GM12878 (cell line): ENCODE measurements at regions not wholly inside any gene's neighbourhood (a gene's known extent, or its start where the extent isn't known, plus 50 kb on each side); places are given as distances from the start of the nearest gene placed in this dataset.

Experiments used
- ATAC-seq: fragments of 200-7000 bp; cut with Tn5 transposase; 3 replicates; pipeline ENCODE4 v1.9.1; 2020; ENCODE audit warnings: mild to moderate bottlenecking, moderate library complexity
- BruUV-seq: library from RNA; stranded (reverse); fragments of 400-500 nt; replicated peaks from 2 replicates; lab custom pipeline; 2021; lab: Mats Ljungman, UMichigan
- CTCF ChIA-PET: fragments of 300-600 bp; sonication (Branson Sonifier 250); formaldehyde crosslinking; extraction: SDS; loops from one replicate; lab custom pipeline; 2021; ENCODE audit warnings: inconsistent platforms; lab: Yijun Ruan, JAX
- POLR2A ChIA-PET: fragments of 350-600 bp; formaldehyde crosslinking; extraction: SDS; loops from one replicate; lab custom pipeline; 2021; ENCODE audit warnings: inconsistent platforms; lab: Charles Lee
- RAD21 ChIA-PET: fragments of 300-600 bp; sonication (Branson Sonifier 250); formaldehyde crosslinking; loops from one replicate; lab custom pipeline; 2023; ENCODE audit warnings: antibody characterized with exemption; ENCODE audit not compliant: unreplicated experiment; lab: Charles Lee
- SMC1A ChIA-PET: fragments of 300-600 bp; sonication (Branson Sonifier 250); formaldehyde crosslinking; loops from one replicate; lab custom pipeline; 2023; ENCODE audit not compliant: unreplicated experiment, uncharacterized antibody; lab: Charles Lee
- DNase-seq: peaks from one replicate; pipeline ENCODE4 v3.0.0-alpha.2; 2011; ENCODE audit warnings: low read depth, low spot score
- FAIRE-seq: peaks from 3 replicates; lab custom pipeline; 2011; peaks lifted over from hg19 to GRCh38; lab: Jason Lieb, UNC
- H2AFZ ChIP-seq: 2 replicates; pipeline ENCODE4 v1.6.0; 2011; ENCODE audit warnings: low read depth, low read length, control low read depth; ENCODE audit not compliant: control insufficient read depth
- H3K27ac ChIP-seq: 2 replicates; pipeline ENCODE4 v1.5.1; 2011; ENCODE audit warnings: control low read depth; ENCODE audit not compliant: control insufficient read depth, insufficient read depth
- H3K27me3 ChIP-seq, 2 experiments: replicated peaks in 1 of 2; 2 replicates each; pipeline versions ENCODE4 v1.6.0 to v1.6.1; 2011; ENCODE audit warnings: low read length in 1 of 2; ENCODE audit not compliant: control insufficient read depth in 2 of 2, insufficient read depth in 2 of 2
- H3K36me3 ChIP-seq, 2 experiments: 2 replicates each; pipeline ENCODE4 v1.5.1; 2011; ENCODE audit warnings: low read length in 1 of 2; ENCODE audit not compliant: control insufficient read depth in 2 of 2, insufficient read depth in 2 of 2
- H3K4me1 ChIP-seq: 2 replicates; pipeline ENCODE4 v1.6.1; 2011; ENCODE audit warnings: mild to moderate bottlenecking, low read length, moderate library complexity, mixed read lengths; ENCODE audit not compliant: control insufficient read depth, insufficient read depth
- H3K4me2 ChIP-seq: 2 replicates; pipeline ENCODE4 v1.6.0; 2011; ENCODE audit warnings: control low read depth; ENCODE audit not compliant: control insufficient read depth, insufficient read depth
- H3K4me3 ChIP-seq: fragments of 200-600 bp; sonication (generic); 2 replicates; pipeline ENCODE4 v1.5.1; 2016
- H3K79me2 ChIP-seq: 2 replicates; pipeline ENCODE4 v1.6.0; 2011; ENCODE audit warnings: low read length; ENCODE audit not compliant: control insufficient read depth, insufficient read depth
- H3K9ac ChIP-seq: 2 replicates; pipeline ENCODE4 v1.8.0; 2011; ENCODE audit warnings: low read length, control low read depth, mixed read lengths; ENCODE audit not compliant: control insufficient read depth, insufficient read depth
- H3K9me3 ChIP-seq: replicated peaks from 3 replicates; pipeline ENCODE4 v1.5.1; 2011; ENCODE audit warnings: mild to moderate bottlenecking, low read length; ENCODE audit not compliant: control insufficient read depth, insufficient read depth
- H4K20me1 ChIP-seq: 2 replicates; pipeline ENCODE4 v1.6.0; 2011; ENCODE audit not compliant: control insufficient read depth, insufficient read depth
- ASH2L ChIP-seq: fragments of 300-600, 200-600 bp; sonication (generic); IDR thresholded peaks from 2 replicates; pipeline ENCODE4 v1.6.1; 2017; ENCODE audit warnings: low read depth, mild to moderate bottlenecking, borderline replicate concordance
- BCL11A ChIP-seq: IDR thresholded peaks from 2 replicates; pipeline ENCODE4 v1.6.1; 2011; ENCODE audit warnings: low read depth, low read length
- BHLHE40 ChIP-seq, 2 experiments: fragments of 450-650 bp in 1 of 2; IDR thresholded peaks; 2 replicates each; pipeline ENCODE4 v1.6.1; 2011 to 2017; ENCODE audit warnings: low read depth in 2 of 2, borderline replicate concordance in 1 of 2, improper control_type of control experiment in 1 of 2, low read length in 1 of 2, mild to moderate bottlenecking in 1 of 2
- CHD2 ChIP-seq: IDR thresholded peaks from 2 replicates; pipeline ENCODE4 v1.6.1; 2011; ENCODE audit warnings: low read depth, low read length, improper control_type of control experiment, borderline replicate concordance
- EZH2 ChIP-seq: IDR thresholded peaks from 2 replicates; pipeline ENCODE4 v1.6.1; 2012; ENCODE audit warnings: low read depth, mild to moderate bottlenecking, control low read depth, inconsistent platforms, low read length, borderline replicate concordance; ENCODE audit not compliant: control insufficient read depth
- GABPA ChIP-seq: IDR thresholded peaks from 2 replicates; pipeline ENCODE4 v1.6.1; 2014; ENCODE audit warnings: antibody characterized with exemption, low read depth, mild to moderate bottlenecking, inconsistent platforms
- MTA2 ChIP-seq: fragments of 450-650 bp; IDR thresholded peaks from 2 replicates; pipeline ENCODE4 v1.6.1; 2016; ENCODE audit warnings: low read depth, mild to moderate bottlenecking, moderate library complexity
- MXI1 ChIP-seq: fragments of 150-350 bp; IDR thresholded peaks from 2 replicates; pipeline ENCODE4 v1.6.1; 2011; ENCODE audit warnings: low read depth, mild to moderate bottlenecking, inconsistent platforms, low read length, improper control_type of control experiment
- MYB ChIP-seq: fragments of 150-350 bp; IDR thresholded peaks from 2 replicates; pipeline ENCODE4 v1.6.1; 2014; ENCODE audit warnings: mild to moderate bottlenecking, low read depth, low read length, borderline replicate concordance
- RBBP5 ChIP-seq: fragments of 200-600 bp; sonication (generic); conservative IDR thresholded peaks from 2 replicates; pipeline ENCODE4 v1.6.1; 2016
- SMAD5 ChIP-seq: IDR thresholded peaks from 2 replicates; pipeline ENCODE4 v1.6.1; 2016; ENCODE audit warnings: antibody characterized with exemption, low read depth
- SMARCA5 ChIP-seq: fragments of 450-650 bp; IDR thresholded peaks from 2 replicates; pipeline ENCODE4 v1.6.1; 2017; ENCODE audit warnings: mild to moderate bottlenecking
- ZNF217 ChIP-seq: fragments of 450-650 bp; IDR thresholded peaks from 2 replicates; pipeline ENCODE4 v1.6.1; 2017; ENCODE audit warnings: antibody characterized with exemption, mild to moderate bottlenecking
- WGBS: methylation state at CpG from one replicate; pipeline ENCODE4 v1.1.6; 2016; ENCODE audit warnings: low lambda C conversion rate; ENCODE audit not compliant: insufficient replicate concordance, insufficient coverage; ENCODE audit errors: missing lambda C conversion rate; 5-methylcytosine and 5-hydroxymethylcytosine counted together
- in situ Hi-C: fragments of 300-500 bp; cut with MboI; formaldehyde crosslinking; loops from 9 replicates; pipeline ENCODE4 v1.14.3; 2018; ENCODE audit warnings: mixed read lengths
- intact Hi-C: fragments of 100-400 bp; cut with micrococcal nuclease; formaldehyde crosslinking; loops from one replicate; pipeline ENCODE4 v1.14.2; 2022; ENCODE audit not compliant: unreplicated experiment
- TF ChIP-seq, protein P1 (sequence below): fragments of 450-650 bp; IDR thresholded peaks from 2 replicates; pipeline ENCODE4 v1.6.1; 2017; ENCODE audit warnings: mild to moderate bottlenecking, moderate library complexity
- TF ChIP-seq, protein P2 (sequence below), 3 experiments: IDR thresholded peaks in 2 of 3; conservative IDR thresholded peaks in 1 of 3; 2 replicates each; pipeline ENCODE4 v1.5.1; 2011; ENCODE audit warnings: low read depth in 3 of 3, low read length in 3 of 3, mild to moderate bottlenecking in 3 of 3, control low read depth in 2 of 3, moderate library complexity in 2 of 3, inconsistent platforms in 1 of 3, mixed read lengths in 1 of 3; ENCODE audit not compliant: control insufficient read depth in 2 of 3, insufficient read depth in 1 of 3; ENCODE audit errors: extremely low read depth in 1 of 3
- TF ChIP-seq, protein P3 (sequence below): fragments of 450-650 bp; IDR thresholded peaks from 2 replicates; pipeline ENCODE4 v1.6.1; 2017; ENCODE audit warnings: antibody characterized with exemption, mild to moderate bottlenecking, moderate library complexity

DNA sequence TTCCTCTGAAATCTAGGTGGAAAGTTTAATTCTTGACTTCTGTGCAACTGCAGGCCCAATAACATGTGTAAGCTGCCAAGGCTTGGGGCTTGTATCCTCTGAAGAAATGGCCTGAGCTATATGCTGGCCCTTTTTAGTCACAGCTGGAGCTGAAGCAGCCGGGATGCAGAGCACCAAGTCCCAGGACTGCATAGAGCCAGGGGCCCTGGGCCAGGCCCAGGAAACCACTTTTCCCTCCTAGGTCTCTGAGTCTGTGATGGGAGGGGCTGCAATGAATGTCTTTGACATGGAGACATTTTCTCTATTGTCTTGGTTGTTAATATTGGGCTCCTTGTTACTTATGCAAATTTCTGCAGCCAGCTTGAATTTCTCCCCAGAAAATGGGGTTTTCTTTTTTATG lies 588.5 kb downstream of the CENPC start (continued):
- TF ChIP-seq, protein P1, sequence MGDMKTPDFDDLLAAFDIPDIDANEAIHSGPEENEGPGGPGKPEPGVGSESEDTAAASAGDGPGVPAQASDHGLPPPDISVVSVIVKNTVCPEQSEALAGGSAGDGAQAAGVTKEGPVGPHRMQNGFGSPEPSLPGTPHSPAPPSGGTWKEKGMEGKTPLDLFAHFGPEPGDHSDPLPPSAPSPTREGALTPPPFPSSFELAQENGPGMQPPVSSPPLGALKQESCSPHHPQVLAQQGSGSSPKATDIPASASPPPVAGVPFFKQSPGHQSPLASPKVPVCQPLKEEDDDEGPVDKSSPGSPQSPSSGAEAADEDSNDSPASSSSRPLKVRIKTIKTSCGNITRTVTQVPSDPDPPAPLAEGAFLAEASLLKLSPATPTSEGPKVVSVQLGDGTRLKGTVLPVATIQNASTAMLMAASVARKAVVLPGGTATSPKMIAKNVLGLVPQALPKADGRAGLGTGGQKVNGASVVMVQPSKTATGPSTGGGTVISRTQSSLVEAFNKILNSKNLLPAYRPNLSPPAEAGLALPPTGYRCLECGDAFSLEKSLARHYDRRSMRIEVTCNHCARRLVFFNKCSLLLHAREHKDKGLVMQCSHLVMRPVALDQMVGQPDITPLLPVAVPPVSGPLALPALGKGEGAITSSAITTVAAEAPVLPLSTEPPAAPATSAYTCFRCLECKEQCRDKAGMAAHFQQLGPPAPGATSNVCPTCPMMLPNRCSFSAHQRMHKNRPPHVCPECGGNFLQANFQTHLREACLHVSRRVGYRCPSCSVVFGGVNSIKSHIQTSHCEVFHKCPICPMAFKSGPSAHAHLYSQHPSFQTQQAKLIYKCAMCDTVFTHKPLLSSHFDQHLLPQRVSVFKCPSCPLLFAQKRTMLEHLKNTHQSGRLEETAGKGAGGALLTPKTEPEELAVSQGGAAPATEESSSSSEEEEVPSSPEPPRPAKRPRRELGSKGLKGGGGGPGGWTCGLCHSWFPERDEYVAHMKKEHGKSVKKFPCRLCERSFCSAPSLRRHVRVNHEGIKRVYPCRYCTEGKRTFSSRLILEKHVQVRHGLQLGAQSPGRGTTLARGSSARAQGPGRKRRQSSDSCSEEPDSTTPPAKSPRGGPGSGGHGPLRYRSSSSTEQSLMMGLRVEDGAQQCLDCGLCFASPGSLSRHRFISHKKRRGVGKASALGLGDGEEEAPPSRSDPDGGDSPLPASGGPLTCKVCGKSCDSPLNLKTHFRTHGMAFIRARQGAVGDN, result no peak
- TF ChIP-seq GABPA (no peak), ZNF217 (no peak), EZH2 (no peak), MXI1 (no peak)
- TF ChIP-seq, all 136 proteins: peak for 0

DNA sequence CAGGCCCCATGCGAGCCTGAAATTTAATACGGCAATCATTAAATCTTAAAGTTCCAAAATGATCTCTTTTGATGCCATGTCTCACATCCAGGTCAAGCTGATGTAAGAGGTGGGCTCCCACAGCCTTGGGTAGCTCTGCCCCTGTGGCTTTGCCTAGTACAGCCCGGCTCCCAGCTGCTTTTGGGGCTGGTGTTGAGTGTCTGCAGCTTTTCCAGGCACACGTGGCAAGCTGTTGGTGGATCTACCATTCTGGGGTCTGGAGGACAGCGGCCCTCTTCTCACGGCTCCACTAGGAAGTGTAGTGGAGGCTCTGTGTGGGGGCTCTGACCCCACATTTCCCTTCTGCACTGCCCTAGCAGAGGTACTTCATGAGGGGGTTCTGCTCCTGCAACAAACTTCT lies 588.9 kb downstream of the CENPC start:
- DNase-seq, result no peak
- no peak for FAIRE-seq
- no peak overlapping the region for H3K9ac ChIP-seq
- H2AFZ ChIP-seq, result no peak overlapping the region
- H3K36me3 ChIP-seq, result no peaks in the 10 kb centered on the region
- SMC1A ChIA-PET, result no interaction called here
- CTCF ChIA-PET, result no interaction called here
- no peak overlapping the region for H3K4me2 ChIP-seq
- H3K4me3 ChIP-seq, result no peak overlapping the region
- intact Hi-C loops (no loop called here), in situ Hi-C loops (no loop called here)
- WGBS, result 24% methylated on average over 6 of the region's 6 CpGs
- H3K4me1 ChIP-seq, result no peaks in the 10 kb centered on the region
- H3K79me2 ChIP-seq, result no peaks in the 10 kb centered on the region
- RAD21 ChIA-PET, result no interaction called here
- no TSS peak for BruUV-seq
- ATAC-seq, result no peak
- POLR2A ChIA-PET, result no interaction called here
- H3K27me3 ChIP-seq, result no peaks in the 10 kb centered on the region; a peak in 1 of 4 replicates
- H3K9me3 ChIP-seq, result no peaks in the 10 kb centered on the region
- no peaks in the 10 kb centered on the region for H4K20me1 ChIP-seq
- H3K27ac ChIP-seq, result no peak overlapping the region
- no peak for TF ChIP-seq MYB
- TF ChIP-seq, protein P2, sequence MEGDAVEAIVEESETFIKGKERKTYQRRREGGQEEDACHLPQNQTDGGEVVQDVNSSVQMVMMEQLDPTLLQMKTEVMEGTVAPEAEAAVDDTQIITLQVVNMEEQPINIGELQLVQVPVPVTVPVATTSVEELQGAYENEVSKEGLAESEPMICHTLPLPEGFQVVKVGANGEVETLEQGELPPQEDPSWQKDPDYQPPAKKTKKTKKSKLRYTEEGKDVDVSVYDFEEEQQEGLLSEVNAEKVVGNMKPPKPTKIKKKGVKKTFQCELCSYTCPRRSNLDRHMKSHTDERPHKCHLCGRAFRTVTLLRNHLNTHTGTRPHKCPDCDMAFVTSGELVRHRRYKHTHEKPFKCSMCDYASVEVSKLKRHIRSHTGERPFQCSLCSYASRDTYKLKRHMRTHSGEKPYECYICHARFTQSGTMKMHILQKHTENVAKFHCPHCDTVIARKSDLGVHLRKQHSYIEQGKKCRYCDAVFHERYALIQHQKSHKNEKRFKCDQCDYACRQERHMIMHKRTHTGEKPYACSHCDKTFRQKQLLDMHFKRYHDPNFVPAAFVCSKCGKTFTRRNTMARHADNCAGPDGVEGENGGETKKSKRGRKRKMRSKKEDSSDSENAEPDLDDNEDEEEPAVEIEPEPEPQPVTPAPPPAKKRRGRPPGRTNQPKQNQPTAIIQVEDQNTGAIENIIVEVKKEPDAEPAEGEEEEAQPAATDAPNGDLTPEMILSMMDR (IDR thresholded peaks at IDR 0.05 in 2 of 3, conservative IDR thresholded peaks at IDR 0.05 in 1 of 3; ENCODE audit: control insufficient read depth in 2 of 3, extremely low read depth in 1 of 3, insufficient read depth in 1 of 3, low read depth in 3 of 3, low read length in 3 of 3), result no peak
- TF ChIP-seq RBBP5, result no peak
- TF ChIP-seq SMAD5, result no peak
- TF ChIP-seq ASH2L, result no peak
- TF ChIP-seq BHLHE40 (IDR thresholded peaks at IDR 0.05; ENCODE audit: borderline replicate concordance in 1 of 2, low read depth in 2 of 2, low read length in 1 of 2), result no peak
- TF ChIP-seq, protein P3, sequence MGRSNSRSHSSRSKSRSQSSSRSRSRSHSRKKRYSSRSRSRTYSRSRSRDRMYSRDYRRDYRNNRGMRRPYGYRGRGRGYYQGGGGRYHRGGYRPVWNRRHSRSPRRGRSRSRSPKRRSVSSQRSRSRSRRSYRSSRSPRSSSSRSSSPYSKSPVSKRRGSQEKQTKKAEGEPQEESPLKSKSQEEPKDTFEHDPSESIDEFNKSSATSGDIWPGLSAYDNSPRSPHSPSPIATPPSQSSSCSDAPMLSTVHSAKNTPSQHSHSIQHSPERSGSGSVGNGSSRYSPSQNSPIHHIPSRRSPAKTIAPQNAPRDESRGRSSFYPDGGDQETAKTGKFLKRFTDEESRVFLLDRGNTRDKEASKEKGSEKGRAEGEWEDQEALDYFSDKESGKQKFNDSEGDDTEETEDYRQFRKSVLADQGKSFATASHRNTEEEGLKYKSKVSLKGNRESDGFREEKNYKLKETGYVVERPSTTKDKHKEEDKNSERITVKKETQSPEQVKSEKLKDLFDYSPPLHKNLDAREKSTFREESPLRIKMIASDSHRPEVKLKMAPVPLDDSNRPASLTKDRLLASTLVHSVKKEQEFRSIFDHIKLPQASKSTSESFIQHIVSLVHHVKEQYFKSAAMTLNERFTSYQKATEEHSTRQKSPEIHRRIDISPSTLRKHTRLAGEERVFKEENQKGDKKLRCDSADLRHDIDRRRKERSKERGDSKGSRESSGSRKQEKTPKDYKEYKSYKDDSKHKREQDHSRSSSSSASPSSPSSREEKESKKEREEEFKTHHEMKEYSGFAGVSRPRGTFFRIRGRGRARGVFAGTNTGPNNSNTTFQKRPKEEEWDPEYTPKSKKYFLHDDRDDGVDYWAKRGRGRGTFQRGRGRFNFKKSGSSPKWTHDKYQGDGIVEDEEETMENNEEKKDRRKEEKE, result no peak
- TF ChIP-seq CHD2, result no peak
- TF ChIP-seq SMARCA5, result no peak
- no peak for TF ChIP-seq BCL11A
- no peak for TF ChIP-seq MTA2
